ENCODE measurements at regions not wholly inside any gene's neighbourhood (a gene's known extent, or its start where the extent isn't known, plus 50 kb on each side); places are given as distances from the start of the nearest gene placed in this dataset.

DNA sequence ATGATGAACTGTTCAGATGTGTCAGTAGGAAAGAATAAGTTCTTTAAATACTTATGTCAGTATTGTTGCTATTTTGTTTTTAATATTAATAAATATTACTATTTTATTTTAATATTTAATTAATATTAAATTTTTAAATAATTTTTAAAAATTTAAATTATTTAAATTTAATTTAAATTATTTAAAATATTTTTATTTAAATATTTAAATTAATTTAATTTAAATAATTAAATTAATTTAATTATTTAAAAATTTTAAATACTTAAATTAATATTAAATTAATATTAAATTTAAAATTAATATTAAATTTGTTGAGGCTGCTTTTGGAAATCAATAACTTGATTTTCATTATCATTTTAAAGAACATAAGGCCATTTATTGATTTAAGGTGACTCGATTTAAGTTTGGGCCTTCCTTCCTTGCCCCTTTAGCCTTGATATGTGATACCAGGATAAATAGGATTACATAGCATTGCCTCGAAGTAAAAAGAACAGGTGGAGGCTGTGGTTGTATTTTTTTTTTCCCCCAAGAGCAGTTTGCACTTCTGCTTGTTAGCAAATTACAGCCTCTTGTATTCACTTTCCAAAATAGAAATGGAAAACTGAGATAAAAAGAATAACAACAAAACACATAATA lies 915.2 kb downstream of the TTLL7 start:
- H3K4me2 ChIP-seq, result no peak overlapping the region
- Mint-ChIP-seq H3K9me3 (peaks cover 2% of the 10 kb centered on the region), H3K36me3 (no peaks in the 10 kb centered on the region), H3K4me1 (no peaks in the 10 kb centered on the region), H3K27me3 (ENCODE audit: insufficient read depth, low read depth) (peaks cover 2% of the 10 kb centered on the region), H3K27ac (no peak overlapping the region), H3K4me3 (no peak overlapping the region)
- H3K9ac ChIP-seq, result no peak overlapping the region
- no peaks in the 10 kb centered on the region for H3K9me3 ChIP-seq (ENCODE audit: low read depth)
- DNase-seq (ENCODE audit: low spot score), result no peak
- H3K79me2 ChIP-seq (ENCODE audit: low read depth), result no peaks in the 10 kb centered on the region
- H3K4me1 ChIP-seq, result no peaks in the 10 kb centered on the region
- no peaks in the 10 kb centered on the region for H3K27me3 ChIP-seq
- H3K27ac ChIP-seq, result no peak overlapping the region
- no peak for TF ChIP-seq EZH2phosphoT487 (IDR thresholded peaks at IDR 0.05)
- TF ChIP-seq, protein P1, sequence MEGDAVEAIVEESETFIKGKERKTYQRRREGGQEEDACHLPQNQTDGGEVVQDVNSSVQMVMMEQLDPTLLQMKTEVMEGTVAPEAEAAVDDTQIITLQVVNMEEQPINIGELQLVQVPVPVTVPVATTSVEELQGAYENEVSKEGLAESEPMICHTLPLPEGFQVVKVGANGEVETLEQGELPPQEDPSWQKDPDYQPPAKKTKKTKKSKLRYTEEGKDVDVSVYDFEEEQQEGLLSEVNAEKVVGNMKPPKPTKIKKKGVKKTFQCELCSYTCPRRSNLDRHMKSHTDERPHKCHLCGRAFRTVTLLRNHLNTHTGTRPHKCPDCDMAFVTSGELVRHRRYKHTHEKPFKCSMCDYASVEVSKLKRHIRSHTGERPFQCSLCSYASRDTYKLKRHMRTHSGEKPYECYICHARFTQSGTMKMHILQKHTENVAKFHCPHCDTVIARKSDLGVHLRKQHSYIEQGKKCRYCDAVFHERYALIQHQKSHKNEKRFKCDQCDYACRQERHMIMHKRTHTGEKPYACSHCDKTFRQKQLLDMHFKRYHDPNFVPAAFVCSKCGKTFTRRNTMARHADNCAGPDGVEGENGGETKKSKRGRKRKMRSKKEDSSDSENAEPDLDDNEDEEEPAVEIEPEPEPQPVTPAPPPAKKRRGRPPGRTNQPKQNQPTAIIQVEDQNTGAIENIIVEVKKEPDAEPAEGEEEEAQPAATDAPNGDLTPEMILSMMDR (IDR thresholded peaks at IDR 0.05), result no peak
- TF ChIP-seq EZH2 (IDR thresholded peaks at IDR 0.05), result no peak
- H3K4me3 ChIP-seq, result no peak overlapping the region
- H3F3A ChIP-seq (ENCODE audit: low read depth), result no peaks in the 10 kb centered on the region
- no peaks in the 10 kb centered on the region for H4K20me1 ChIP-seq (ENCODE audit: low read depth)
- no peaks in the 10 kb centered on the region for H3K36me3 ChIP-seq
- H2AFZ ChIP-seq (replicated peaks), result no peak overlapping the region

DNA sequence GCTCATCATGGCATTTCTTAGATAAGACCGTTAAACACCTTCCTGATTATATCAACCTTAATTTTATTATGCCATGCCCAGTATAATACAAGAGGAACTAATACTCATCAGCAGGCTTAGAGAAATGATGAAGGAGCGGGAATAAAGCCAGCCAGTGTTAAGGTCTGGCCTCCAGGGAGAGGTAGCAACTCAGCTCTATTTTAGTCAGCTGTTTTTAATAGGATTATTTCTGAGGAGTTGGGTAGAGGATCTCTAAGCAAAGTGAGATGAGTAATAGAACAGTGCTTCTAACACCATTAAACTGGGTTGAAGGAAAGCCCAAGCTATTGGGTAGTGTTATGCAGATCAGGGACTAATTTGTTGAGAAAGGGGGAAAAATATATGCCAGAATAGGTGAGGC lies 921.5 kb downstream of the TTLL7 start:
- no peaks in the 10 kb centered on the region for H3K27me3 ChIP-seq
- Mint-ChIP-seq H3K9me3 (no peaks in the 10 kb centered on the region), H3K4me1 (peaks cover 4% of the 10 kb centered on the region), H3K27me3 (ENCODE audit: insufficient read depth, low read depth) (no peaks in the 10 kb centered on the region), H3K4me3 (no peak overlapping the region), H3K36me3 (no peaks in the 10 kb centered on the region), H3K27ac (no peak overlapping the region)
- H3K4me2 ChIP-seq, result no peak overlapping the region
- no peaks in the 10 kb centered on the region for H3K36me3 ChIP-seq
- H3K9ac ChIP-seq, result no peak overlapping the region
- DNase-seq (ENCODE audit: low spot score), result no peak
- no peaks in the 10 kb centered on the region for H3K9me3 ChIP-seq (ENCODE audit: low read depth)
- no peaks in the 10 kb centered on the region for H3K4me1 ChIP-seq
- no peaks in the 10 kb centered on the region for H3K79me2 ChIP-seq (ENCODE audit: low read depth)
- no peak overlapping the region for H2AFZ ChIP-seq (replicated peaks)
- no peaks in the 10 kb centered on the region for H3F3A ChIP-seq (ENCODE audit: low read depth)
- no peaks in the 10 kb centered on the region for H4K20me1 ChIP-seq (ENCODE audit: low read depth)
- TF ChIP-seq EZH2phosphoT487 (IDR thresholded peaks at IDR 0.05) (no peak), EZH2 (IDR thresholded peaks at IDR 0.05) (no peak)
- H3K27ac ChIP-seq, result no peak overlapping the region
- H3K4me3 ChIP-seq, result no peak overlapping the region

DNA sequence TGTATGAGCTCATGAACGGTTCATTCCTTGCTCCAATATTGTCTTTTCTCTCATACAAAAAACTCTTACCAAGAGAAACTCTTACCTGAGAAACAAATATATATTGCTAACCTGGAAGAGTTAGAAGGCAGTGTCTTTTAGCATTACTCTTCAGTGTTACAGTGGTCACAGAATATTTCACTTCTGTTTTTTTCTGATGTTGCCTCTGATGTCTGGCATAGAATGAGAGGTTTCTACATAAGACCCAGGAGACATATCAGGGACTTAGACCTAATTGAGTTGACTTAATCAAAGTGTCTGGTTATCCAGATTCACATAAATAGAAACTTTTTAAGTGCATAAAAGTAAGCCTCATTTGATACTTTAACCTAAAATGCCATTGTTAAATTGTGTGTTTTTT lies 923.8 kb downstream of the TTLL7 start:
- Mint-ChIP-seq H3K4me3 (no peak overlapping the region), H3K36me3 (no peaks in the 10 kb centered on the region), H3K27ac (no peak overlapping the region), H3K4me1 (peaks cover 4% of the 10 kb centered on the region), H3K27me3 (ENCODE audit: insufficient read depth, low read depth) (no peaks in the 10 kb centered on the region), H3K9me3 (no peaks in the 10 kb centered on the region)
- H4K20me1 ChIP-seq (ENCODE audit: low read depth), result no peaks in the 10 kb centered on the region
- H3F3A ChIP-seq (ENCODE audit: low read depth), result no peaks in the 10 kb centered on the region
- no peaks in the 10 kb centered on the region for H3K79me2 ChIP-seq (ENCODE audit: low read depth)
- no peaks in the 10 kb centered on the region for H3K36me3 ChIP-seq
- TF ChIP-seq EZH2 (IDR thresholded peaks at IDR 0.05) (no peak), EZH2phosphoT487 (IDR thresholded peaks at IDR 0.05) (no peak)
- TF ChIP-seq, protein P1 (IDR thresholded peaks at IDR 0.05), result no peak
- no peak for DNase-seq (ENCODE audit: low spot score)
- no peak overlapping the region for H3K27ac ChIP-seq
- H2AFZ ChIP-seq (replicated peaks), result no peak overlapping the region
- H3K27me3 ChIP-seq, result no peaks in the 10 kb centered on the region
- H3K4me1 ChIP-seq, result no peaks in the 10 kb centered on the region
- H3K4me2 ChIP-seq, result no peak overlapping the region
- no peak overlapping the region for H3K4me3 ChIP-seq
- no peak overlapping the region for H3K9ac ChIP-seq
- H3K9me3 ChIP-seq (ENCODE audit: low read depth), result no peaks in the 10 kb centered on the region

DNA sequence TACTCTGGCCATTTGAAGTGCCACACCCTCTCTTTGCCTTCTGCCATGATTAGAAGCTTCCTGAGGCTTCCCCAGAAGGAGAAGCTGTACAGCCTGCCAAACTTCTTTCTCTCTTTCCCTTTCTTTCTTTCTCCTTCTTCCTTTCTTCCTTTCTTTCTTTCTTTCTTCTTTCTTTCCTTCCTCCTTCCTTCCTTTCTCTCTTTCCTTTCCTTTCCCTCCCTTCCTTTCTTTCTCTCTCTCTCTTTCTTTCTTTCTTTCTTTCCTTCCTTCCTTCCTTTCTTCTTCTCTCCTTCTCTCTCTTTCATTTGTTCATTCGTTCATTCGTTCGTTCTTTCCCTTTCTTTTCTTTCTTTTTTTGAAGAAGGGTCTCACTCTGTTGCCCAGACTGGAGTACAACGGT lies 931.0 kb downstream of the TTLL7 start:
- Histone ChIP-seq H3K9me3 (ENCODE audit: low read depth) (no peaks in the 10 kb centered on the region), H2AFZ (replicated peaks) (no peak overlapping the region), H3K79me2 (ENCODE audit: low read depth) (no peaks in the 10 kb centered on the region), H3K4me2 (no peak overlapping the region), H3K36me3 (no peaks in the 10 kb centered on the region), H3K4me3 (no peak overlapping the region), H4K20me1 (ENCODE audit: low read depth) (no peaks in the 10 kb centered on the region), H3K27me3 (no peaks in the 10 kb centered on the region), H3K27ac (no peak overlapping the region), H3K4me1 (no peaks in the 10 kb centered on the region), H3F3A (ENCODE audit: low read depth) (no peaks in the 10 kb centered on the region), H3K9ac (no peak overlapping the region)
- H3K9me3 Mint-ChIP-seq, result peaks cover 2% of the 10 kb centered on the region
- no peak overlapping the region for H3K27ac Mint-ChIP-seq
- no peaks in the 10 kb centered on the region for H3K27me3 Mint-ChIP-seq (ENCODE audit: insufficient read depth, low read depth)
- TF ChIP-seq EZH2phosphoT487 (IDR thresholded peaks at IDR 0.05), result no peak
- TF ChIP-seq EZH2 (IDR thresholded peaks at IDR 0.05), result no peak
- TF ChIP-seq, protein P1 (IDR thresholded peaks at IDR 0.05), result no peak
- no peaks in the 10 kb centered on the region for H3K36me3 Mint-ChIP-seq
- H3K4me3 Mint-ChIP-seq, result no peak overlapping the region
- DNase-seq (ENCODE audit: low spot score), result no peak
- H3K4me1 Mint-ChIP-seq, result peaks cover 7% of the 10 kb centered on the region
